Smooth muscle cell (in vitro differentiated cells): ENCODE measurements at regions not wholly inside any gene's neighbourhood (a gene's known extent, or its start where the extent isn't known, plus 50 kb on each side); places are given as distances from the start of the nearest gene placed in this dataset.

Source experiments
- DNase-seq: peaks from one replicate; lab custom pipeline; 2025; ENCODE audit not compliant: unreplicated experiment; lab: John Stamatoyannopoulos, UW
- H2AFZ ChIP-seq: fragments of 200-600 bp; sonication (generic); 2 replicates; pipeline ENCODE4 v1.6.0; 2016; ENCODE audit warnings: antibody characterized with exemption, low read depth, mild to moderate bottlenecking
- H3F3A ChIP-seq: fragments of 200-600 bp; sonication (generic); 2 replicates; pipeline ENCODE4 v1.6.0; 2017; ENCODE audit warnings: antibody characterized with exemption, low read depth
- H3K27ac ChIP-seq: fragments of 200-600 bp; sonication (generic); 2 replicates; pipeline ENCODE4 v1.5.1; 2016; ENCODE audit warnings: low read depth, mild to moderate bottlenecking
- H3K27me3 ChIP-seq: fragments of 200-600 bp; sonication (generic); 2 replicates; pipeline ENCODE4 v1.6.1; 2016; ENCODE audit warnings: low read depth, mild to moderate bottlenecking
- H3K36me3 ChIP-seq: fragments of 200-600 bp; sonication (generic); 2 replicates; pipeline ENCODE4 v1.5.1; 2016; ENCODE audit warnings: low read depth
- H3K4me1 ChIP-seq: fragments of 200-600 bp; sonication (generic); 2 replicates; pipeline ENCODE4 v1.5.1; 2016; ENCODE audit warnings: low read depth
- H3K4me2 ChIP-seq: fragments of 200-600 bp; sonication (generic); 2 replicates; pipeline ENCODE4 v1.6.0; 2016; ENCODE audit warnings: mild to moderate bottlenecking
- H3K4me3 ChIP-seq: fragments of 200-600 bp; sonication (generic); 2 replicates; pipeline ENCODE4 v1.5.1; 2016; ENCODE audit warnings: mild to moderate bottlenecking
- H3K79me2 ChIP-seq: fragments of 200-600 bp; sonication (generic); 2 replicates; pipeline ENCODE4 v1.6.0; 2016; ENCODE audit warnings: low read depth, mild to moderate bottlenecking
- H3K9ac ChIP-seq: fragments of 200-600 bp; sonication (generic); 2 replicates; pipeline ENCODE4 v1.6.0; 2016; ENCODE audit warnings: low read depth
- H3K9me3 ChIP-seq: fragments of 200-600 bp; sonication (generic); replicated peaks from 2 replicates; pipeline ENCODE4 v1.5.1; 2016; ENCODE audit warnings: low read depth
- H4K20me1 ChIP-seq: fragments of 200-600 bp; sonication (generic); 2 replicates; pipeline ENCODE4 v1.6.0; 2016; ENCODE audit warnings: low read depth
- CTCF ChIP-seq: fragments of 200-600 bp; sonication (generic); IDR thresholded peaks from 2 replicates; pipeline ENCODE4 v1.5.1; 2017; ENCODE audit warnings: borderline replicate concordance, mild to moderate bottlenecking, antibody characterized with exemption; ENCODE audit not compliant: insufficient read depth, poor library complexity, severe bottlenecking
- WGBS: methylation state at CpG from one replicate; pipeline ENCODE4 v1.1.7; 2016; ENCODE audit warnings: low lambda C conversion rate; 5-methylcytosine and 5-hydroxymethylcytosine counted together

- Histone ChIP-seq H3K4me2 (no peak overlapping the region), H3K9me3 (peaks cover 5% of the 10 kb centered on the region), H3K9ac (no peak overlapping the region), H3K36me3 (no peaks in the 10 kb centered on the region), H3K4me1 (no peaks in the 10 kb centered on the region), H3K27ac (no peak overlapping the region), H2AFZ (no peak overlapping the region), H4K20me1 (no peaks in the 10 kb centered on the region), H3K4me3 (no peak overlapping the region), H3K79me2 (no peaks in the 10 kb centered on the region), H3F3A (no peaks in the 10 kb centered on the region), H3K27me3 (no peaks in the 10 kb centered on the region)
- TF ChIP-seq CTCF = no peak
- WGBS = 59% methylated on average over 2 of the region's 2 CpGs
- no peak for DNase-seq
Observed at GRCh38 chr6:99184696-99185095, 164.8 kb downstream of the FAXC start.

- TF ChIP-seq CTCF = no peak
- Histone ChIP-seq H4K20me1 (no peaks in the 10 kb centered on the region), H3K9ac (no peak overlapping the region), H3K4me1 (no peaks in the 10 kb centered on the region), H3K36me3 (peaks cover 3% of the 10 kb centered on the region), H3K9me3 (peaks cover 8% of the 10 kb centered on the region), H3K27ac (no peak overlapping the region), H3K4me2 (no peak overlapping the region), H3F3A (no peaks in the 10 kb centered on the region), H3K27me3 (no peaks in the 10 kb centered on the region), H3K4me3 (no peak overlapping the region), H3K79me2 (no peaks in the 10 kb centered on the region), H2AFZ (no peak overlapping the region)
- WGBS = 79% methylated on average over 1 of the region's 1 CpG
- DNase-seq = no peak
Observed at GRCh38 chr6:99183066-99183465, 166.4 kb downstream of the FAXC start.

- no peak for DNase-seq
- no peak overlapping the region for H3K27ac ChIP-seq
- H3K4me2 ChIP-seq = no peak overlapping the region
- H3K79me2 ChIP-seq = no peaks in the 10 kb centered on the region
- H3K4me3 ChIP-seq = no peak overlapping the region
- no peak overlapping the region for H2AFZ ChIP-seq
- H3F3A ChIP-seq = no peaks in the 10 kb centered on the region
- no peak for TF ChIP-seq CTCF
- 76% methylated on average over 1 of the region's 1 CpG for WGBS
- H3K9ac ChIP-seq = no peak overlapping the region
- H4K20me1 ChIP-seq = no peaks in the 10 kb centered on the region
- H3K9me3 ChIP-seq = peaks cover 8% of the 10 kb centered on the region
- H3K36me3 ChIP-seq = peaks cover 3% of the 10 kb centered on the region
- H3K27me3 ChIP-seq = no peaks in the 10 kb centered on the region
- no peaks in the 10 kb centered on the region for H3K4me1 ChIP-seq
Observed at GRCh38 chr6:99181174-99181573, 168.3 kb downstream of the FAXC start.

GRCh38 chr6:99178168-99178567 lies 171.3 kb downstream of the FAXC start:
- TF ChIP-seq CTCF = no peak
- H3K4me3 ChIP-seq = no peak overlapping the region
- no peaks in the 10 kb centered on the region for H3K4me1 ChIP-seq
- WGBS = 17% methylated on average over 2 of the region's 2 CpGs
- H3K36me3 ChIP-seq = peaks cover 3% of the 10 kb centered on the region
- no peaks in the 10 kb centered on the region for H3K79me2 ChIP-seq
- H3K27ac ChIP-seq = no peak overlapping the region
- H3K4me2 ChIP-seq = no peak overlapping the region
- H4K20me1 ChIP-seq = no peaks in the 10 kb centered on the region
- H2AFZ ChIP-seq = no peak overlapping the region
- H3K27me3 ChIP-seq = no peaks in the 10 kb centered on the region
- no peak for DNase-seq
- no peak overlapping the region for H3K9ac ChIP-seq
- H3K9me3 ChIP-seq = peaks cover 8% of the 10 kb centered on the region
- H3F3A ChIP-seq = no peaks in the 10 kb centered on the region
